ENCODE measurements at regions not wholly inside any gene's neighbourhood (a gene's known extent, or its start where the extent isn't known, plus 50 kb on each side); places are given as distances from the start of the nearest gene placed in this dataset.
A peak's percentile ranks its signal among the peaks of the same experiment; 100 is the strongest.
"Not testable (repeated sequence)": the region's sequence is repeated elsewhere in the genome, so short reads cannot be mapped to it uniquely, and the experiment has no call there.

DNA sequence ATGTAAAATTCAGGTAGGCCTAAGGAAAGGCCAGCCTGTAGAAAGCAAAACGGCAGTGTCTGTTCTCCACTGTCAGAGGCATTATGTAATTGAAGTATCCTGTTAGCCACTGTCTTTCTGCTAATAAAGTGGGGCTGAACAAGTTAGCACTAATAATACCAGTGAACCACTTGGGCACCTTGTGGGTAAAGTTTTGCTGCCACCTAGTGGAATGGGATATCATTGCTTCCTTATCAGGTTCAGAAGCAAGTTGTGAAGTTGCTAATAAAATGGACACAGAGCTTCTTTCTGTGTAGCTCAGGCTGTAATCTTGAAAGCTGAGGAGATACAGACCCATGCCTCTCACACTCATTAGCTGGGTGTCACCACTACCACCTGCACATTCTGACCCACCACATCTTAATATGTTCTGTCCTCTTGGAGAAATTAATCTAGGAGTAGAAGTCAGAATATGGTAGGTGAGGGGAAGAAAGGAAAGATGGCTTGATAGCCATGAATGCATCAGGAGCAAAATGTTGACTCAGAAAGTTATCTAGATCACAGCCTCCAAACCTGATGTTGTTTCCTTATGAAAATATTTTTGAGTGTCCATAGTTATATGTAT, 175.1 kb downstream of the SEPTIN7 start:
- DNase-seq: peak; percentile 53

DNA sequence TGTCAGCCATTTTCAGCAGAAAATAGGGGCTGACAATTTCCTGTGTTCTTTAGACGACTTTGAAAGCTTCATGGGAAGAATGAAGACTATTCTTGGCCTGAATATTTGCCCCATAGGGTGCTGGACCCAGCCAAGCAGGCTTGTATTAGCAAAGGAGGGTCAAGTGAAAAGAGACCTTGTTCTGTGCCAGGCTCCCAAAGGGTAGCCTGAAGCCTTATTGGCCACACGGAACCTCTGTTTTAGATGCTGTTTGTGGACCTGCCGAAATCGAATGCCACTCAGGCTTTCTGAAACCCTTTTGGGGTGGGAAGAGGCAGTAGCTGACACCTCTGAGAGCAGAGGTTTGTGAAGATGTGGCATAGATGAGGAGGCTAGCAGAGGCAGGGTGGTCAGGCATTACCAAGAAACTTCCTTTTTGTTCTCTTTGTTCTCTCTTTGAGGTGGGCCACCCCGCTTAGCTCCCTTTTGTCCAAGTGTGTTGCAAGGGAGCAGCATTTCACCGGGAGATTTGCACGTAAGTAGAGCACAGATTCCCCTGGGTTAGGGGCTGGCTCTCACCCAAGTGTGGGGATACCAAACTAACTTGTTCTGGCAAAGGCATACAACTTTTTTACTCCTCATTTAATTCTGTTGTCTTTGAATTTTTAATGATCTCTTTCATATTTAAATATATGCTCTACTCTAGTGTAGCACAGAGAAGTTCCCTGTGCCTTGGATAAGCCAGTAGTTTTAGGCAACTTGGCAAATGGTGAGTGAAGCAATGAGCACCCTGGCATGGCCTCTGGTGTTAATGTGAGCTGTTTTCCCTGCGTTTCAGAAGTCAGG, 174.0 kb upstream of the EEPD1 start:
- not testable (repeated sequence) for DNase-seq

DNA sequence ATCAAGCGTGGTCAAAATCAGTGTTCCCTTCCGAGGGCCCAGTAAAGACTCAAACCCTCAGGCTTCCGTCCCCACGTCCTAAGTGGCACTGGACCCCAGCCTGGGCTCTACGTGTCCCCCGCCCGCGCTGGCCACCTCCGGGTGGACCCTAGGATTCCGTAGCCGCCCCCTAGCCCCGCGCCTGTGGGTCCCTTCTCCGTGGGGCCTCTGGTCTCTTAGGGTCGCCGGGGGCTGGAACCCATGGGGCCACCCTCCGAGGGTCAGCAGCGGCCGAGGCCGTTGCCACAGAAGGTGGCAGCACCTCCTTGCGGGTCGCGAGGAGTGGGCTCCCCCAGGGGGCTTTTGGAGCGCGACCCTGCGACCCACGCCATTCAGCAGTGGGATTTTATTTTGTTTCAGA, 170.5 kb upstream of the EEPD1 start:
- no peak for DNase-seq

DNA sequence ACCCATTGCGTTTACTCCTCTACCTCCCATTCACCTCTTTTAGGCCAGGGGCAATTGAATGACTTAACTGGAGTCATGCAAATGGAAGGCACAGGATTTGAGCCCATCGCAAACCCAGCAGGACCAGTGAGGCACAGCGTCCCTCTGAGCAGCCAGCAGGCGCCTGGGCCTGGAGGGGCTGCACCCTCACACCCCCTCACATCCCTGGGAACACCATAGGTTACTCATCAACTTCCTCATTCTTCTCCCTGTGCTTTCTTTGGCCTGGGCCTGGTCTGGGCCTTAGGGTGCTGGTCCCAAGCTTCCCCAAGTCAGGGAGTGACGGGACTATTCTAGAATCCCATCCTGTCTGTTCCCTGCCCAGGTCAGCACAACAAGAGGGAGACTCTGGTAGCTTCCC, 169.4 kb upstream of the EEPD1 start:
- DNase-seq: peak; percentile 3

DNA sequence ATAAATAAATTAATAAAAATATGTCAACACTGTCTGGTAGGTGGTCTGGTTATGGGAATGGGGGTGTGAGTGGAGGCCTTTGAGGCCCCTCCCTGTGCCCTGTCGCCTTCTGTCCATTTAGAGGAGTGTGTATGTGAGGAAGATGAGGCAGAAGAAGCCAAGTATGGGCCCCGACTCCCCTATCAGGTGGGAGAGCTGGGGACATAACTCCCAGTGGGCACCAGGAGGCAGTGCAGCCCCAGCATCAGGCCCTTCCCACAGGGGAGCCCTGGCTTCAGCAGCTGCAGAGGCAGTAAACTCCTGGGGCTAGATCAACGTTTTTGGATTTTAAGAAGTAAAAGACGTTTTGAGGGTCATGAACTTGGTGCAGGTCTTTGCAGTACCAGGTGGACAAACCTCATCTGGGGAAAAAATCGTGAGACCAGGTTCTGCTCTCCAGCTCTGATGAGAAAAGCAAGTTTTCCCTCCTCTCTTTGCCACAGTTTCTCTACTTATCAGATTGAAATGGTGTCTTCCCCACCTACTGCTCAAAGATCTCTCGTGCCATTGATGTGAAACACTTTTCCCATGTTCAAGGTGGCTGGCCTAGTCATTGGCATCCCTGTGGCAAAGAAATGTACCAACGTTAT, 167.8 kb upstream of the EEPD1 start:
- peak; percentile 62 for DNase-seq

DNA sequence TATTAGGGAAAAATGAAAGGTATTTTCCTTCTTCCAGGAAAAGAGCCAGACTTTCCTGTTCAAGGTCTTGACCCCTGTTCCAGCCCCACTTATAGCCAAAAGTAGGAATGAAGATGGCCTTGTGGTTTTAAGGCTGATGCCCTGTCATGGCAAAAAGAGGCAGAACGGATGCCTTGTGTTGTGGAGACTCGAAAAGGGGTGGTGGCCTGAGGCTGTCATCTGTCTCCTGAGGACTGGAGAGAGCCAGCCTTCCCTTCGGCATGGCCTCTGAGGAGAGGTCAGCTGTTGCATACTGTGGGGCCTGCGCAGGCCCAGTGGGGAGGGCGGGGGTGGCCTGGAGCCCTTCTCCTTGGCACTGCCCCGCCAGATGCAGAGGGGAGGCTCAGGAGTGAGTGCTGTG, 166.0 kb upstream of the EEPD1 start:
- no peak for DNase-seq

DNA sequence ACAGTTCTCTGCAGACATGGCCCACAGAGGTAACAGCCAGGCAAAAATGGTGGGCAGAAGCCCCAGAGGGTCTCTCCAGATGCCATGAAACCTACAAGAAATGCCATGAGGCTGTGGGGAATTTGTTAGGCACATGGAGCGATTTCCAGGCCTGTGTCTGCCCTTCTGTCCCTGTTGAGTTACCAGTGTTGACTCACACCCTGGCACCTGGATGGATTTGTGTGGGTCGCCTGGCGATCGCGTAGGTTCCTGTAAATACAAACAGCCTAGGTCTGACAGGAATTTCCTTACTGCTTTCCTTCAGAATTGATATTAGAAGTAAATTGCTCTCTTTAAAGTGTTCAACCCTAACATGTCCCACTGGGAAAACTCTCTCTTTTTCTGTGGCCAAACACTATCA, 164.9 kb upstream of the EEPD1 start:
- no peak for DNase-seq

DNA sequence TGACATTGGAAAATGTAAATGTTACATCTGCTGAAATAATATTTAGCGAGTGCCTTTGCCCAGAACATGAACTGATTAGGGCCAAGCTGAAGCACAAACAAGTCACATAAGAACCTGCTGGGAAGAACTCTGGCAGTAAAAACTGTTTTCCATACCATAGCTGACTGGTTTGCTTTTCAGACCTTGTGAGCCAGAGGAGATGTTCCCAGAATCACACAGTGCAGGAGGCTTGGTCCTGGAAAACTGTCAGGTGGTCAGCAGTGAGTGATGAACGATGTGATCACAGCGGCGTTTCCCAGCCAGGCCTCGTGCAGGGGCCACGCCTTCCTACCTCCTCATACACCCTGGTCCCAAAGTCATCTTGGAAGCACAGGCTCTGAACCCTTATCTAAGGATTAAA, 164.2 kb upstream of the EEPD1 start:
- no peak for DNase-seq

DNA sequence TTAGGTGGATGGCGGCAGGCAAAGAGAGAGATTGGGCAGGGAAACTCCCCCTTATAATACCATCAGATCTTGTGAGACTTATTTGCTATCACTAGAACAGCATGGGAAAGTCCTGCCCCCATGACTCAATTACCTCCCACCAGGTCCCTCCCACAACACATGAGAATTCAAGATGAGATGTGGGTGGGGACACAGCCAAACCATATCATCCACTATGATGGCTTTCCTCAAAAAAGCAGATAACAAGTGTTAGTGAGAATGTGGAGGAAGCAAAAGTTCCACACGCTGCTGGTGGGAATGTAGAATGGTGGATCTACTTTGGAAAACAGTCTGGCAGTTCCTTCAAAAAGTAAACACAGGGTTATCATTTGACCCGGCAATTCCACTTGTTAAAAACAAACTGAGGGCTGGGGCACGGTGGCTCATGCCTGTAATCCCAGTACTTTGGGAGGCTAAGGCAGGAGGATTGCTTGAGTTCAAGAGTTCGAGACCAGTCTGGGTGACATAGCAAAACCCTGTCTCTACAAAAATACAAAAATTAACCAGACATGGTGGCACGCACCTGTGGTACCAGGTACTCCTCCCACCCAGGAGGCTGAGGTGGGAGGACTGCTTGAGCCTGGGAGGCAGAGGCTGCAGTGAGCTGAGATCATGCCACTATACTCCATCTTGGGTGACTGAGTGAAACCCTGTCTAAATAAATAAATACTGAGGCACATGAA, 161.4 kb upstream of the EEPD1 start:
- no peak for DNase-seq

DNA sequence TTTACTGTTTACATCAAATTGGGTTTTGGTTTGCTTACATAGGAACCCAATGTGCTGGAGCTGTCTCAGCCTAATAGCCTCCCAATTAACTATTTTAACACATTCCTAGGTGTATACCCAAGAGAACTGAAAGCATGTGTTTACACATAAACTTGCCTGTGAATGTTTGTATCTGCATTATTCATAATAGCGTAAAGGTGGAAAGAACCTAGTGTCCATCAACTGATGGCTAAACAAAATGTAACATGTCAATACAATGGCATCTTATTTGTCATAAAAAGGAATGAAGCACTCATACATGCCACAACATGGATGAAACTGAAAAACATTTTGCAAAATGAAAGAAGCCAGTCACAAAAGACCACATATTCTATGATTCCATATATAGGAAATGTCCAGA, 160.6 kb upstream of the EEPD1 start:
- no peak for DNase-seq

DNA sequence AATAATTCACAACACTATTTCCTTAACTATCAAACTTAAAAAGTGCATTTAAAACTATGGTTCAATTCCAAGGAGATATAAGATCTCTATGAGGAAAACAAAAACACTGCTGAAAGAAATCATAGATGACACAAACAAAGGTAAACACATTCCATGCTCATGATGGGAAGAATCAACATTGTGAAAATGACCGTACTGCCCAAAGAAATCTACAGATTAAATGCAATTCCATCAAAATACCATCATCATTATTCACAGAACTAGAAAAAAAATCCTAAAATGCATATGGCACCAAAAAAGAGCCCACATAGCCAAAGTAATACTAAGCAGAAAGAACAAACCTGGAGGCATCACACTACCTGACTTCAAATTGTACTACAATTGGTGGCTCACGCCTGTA, 159.9 kb upstream of the EEPD1 start:
- DNase-seq: no peak

DNA sequence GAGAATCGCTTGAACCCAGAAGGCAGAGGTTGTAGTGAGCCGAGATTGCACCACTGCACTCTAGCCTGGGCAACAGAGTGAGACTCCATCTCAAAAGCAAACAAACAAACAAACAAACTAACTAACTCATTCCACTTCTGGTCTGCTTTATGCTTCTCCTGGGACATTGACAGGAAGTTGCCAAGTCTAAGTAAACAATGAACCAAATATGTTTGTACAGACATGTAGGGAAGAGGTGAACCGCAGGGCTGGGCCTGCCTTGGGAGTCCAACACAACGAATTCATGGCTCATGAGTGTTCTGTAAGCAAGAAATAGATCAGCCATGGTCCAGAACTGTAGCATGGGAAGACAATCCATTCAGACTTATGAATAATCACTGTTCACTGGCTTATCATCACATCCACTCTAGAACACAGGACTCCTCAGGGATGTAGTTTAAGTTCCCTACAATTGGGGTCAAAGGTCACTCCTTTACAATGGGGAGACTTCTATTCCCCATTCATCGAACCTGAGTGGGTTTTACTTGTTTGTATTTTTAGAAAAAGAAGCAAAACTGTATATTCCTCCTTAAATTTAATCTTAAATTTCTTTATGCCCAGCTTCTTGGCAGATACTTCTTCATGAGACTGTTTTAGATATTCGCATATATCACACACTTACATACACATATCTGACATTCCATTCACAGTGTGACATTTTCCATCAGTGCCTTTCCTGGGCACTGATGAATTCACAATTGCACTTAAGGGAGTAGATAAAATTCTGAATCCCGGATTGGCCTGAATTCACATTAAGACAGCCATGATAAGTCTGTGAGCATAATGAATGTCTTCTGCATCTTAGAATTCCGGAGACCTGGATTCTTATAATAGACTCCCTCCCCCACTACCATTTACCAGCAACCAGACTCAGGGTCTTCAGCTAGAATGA, 159.1 kb upstream of the EEPD1 start:
- no peak for DNase-seq

DNA sequence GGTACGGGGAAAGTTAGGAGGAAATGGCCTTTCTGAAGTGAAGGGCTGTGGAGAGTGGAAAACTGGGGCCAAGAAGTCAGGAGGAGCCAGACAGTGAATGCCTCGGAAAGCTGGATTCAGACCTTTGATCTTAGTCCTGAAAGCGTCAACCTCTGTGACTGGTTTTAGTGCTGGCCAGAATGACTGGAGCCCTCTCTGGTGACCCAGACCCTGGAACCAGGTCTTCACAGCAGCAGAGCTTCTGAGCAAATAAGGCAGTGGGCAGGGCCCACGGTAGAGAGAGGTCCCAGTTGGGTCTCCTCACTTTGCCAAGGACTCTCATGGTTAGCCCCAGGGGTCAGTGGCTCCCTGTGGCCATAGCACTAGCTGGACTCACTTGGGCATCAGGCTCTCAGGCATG, 157.7 kb upstream of the EEPD1 start:
- DNase-seq: no peak

DNA sequence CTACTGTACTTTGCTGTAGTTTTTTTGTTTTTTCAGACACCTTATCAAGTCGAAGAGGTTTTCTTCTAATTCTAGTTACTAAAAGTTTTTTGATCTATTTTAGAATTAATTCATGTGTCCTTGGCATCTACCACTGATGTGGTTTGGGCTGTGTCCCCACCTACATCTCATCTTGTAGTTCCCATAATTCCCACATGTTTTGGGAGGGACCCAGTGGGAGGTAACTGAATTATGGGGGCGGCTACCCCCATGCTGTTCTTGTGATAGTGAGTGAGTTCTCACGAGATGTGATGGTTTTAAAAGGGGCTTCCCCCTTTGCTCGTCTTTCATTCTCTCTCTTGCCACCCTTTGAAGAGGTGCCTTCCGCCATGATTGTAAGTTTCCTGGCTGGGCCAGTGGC, 154.6 kb upstream of the EEPD1 start:
- no peak for DNase-seq

DNA sequence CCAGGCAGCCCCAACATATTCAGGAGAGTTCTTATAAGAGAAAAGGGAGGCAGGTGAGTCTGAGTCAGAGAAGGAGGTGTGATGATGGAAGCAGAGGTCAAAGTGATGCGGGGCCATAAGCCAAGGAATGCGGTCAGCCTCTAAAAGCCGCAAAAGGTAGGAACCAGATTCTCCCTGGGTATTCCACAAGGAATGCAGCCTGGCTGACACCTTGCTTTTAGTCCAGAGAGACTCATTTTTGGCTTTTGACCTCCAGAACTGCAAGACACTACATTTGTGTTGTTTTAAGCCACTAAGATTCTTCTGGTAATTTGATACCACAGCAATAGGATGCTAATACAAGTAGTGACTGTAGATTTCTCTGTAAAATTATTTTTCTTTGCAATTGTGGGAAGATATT, 151.5 kb upstream of the EEPD1 start:
- no peak for DNase-seq

DNA sequence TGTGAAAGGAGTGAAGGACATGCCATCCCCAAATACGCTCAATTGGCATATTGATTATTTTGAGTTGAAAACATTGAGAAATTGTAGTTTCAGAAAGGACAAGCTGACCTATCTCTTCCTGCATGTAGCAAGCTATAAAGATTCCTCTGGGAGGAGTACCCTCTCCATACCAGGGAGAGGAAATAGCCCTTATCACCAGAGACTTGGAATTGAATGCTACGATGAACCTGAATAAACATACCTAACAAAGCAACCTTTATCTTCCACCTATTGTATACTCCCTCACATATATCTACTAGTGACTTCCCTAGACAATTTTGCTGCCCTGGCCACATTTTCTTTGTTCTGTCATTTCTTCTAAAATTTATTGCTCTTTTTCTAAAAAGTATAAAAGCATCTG, 150.2 kb upstream of the EEPD1 start:
- no peak for DNase-seq

DNA sequence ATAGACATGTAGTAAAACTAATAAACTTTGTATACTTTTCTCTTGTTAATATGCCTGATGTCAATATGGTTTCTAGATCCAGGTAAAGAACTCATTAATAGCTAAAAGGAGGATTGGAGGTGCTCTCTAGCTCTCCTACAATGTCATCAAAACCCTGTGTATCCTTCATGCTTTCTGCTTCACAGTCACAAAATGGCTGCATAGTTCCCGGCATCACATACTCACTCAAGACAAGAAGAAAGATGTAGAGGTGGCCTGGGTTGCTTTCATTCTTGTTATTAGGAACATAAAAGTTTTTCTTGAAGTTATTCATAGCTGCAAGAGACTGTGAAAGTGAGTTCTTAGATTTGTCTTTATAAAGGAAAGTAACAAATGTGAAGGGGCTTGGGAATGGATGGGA, 149.7 kb upstream of the EEPD1 start:
- DNase-seq: no peak

DNA sequence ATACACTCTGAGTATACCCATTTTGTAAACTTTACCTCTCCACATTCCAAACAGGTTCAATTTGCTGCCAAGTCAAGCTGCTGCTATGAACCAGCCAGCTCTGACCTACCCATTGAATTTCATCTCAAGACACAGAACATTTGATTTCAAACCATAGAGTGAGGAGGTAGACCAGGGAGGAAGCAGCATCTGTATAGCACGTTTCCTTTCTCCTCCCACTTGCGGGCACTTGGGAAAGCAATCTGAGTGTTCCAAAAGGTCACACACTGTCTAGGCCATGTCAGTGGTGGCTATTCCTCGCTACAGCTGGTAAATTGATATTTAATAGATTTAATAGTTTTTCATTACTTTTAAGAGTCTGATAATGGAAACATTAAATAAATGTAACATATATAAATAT, 147.8 kb upstream of the EEPD1 start:
- no peak for DNase-seq

DNA sequence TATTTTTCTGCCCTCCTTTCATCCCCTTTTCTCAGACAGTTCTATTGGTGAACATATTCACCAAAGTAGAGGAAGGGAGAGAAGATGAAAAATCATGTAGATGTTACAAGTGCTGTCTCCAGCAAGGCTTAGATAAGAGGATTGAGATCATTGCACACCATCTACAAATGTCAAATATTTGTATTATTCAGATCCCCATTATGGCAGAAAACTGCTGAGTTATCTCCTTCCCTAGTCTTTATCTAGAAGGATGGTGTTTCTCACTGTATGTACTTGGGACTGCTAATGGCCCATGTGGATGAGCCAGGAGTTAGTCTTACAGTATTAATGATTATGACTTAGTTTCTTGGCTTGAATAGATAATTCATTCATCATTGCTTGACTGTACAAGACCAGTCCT, 147.2 kb upstream of the EEPD1 start:
- DNase-seq: no peak

DNA sequence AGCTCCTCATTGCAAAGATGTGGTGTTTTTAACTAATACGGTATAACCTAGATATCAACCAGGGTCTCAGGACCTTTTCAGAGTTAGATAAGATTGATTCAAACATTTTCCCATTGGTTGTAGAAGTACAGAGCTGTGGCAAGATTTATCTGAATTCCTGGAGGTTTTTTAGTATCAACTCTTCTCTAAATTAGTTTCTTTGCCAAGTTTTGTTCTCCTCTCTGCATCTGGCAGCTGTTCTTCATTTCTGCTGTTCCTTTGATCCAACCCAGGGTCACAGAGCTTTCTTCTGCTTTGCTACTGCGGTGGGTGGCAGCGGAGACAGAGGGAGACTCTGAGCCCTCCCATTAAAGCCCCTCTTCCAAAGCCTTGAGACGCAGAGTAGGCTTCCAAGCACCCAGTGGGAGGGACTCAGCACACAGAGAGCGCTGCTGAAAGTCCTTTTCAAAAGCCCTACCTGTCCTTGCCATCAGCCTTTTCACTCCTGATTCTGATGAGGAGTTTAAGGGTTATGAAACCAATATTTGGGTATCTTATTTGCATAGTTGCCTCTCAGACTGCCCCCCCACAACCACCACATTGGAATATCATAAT, 146.3 kb upstream of the EEPD1 start:
- no peak for DNase-seq

DNA sequence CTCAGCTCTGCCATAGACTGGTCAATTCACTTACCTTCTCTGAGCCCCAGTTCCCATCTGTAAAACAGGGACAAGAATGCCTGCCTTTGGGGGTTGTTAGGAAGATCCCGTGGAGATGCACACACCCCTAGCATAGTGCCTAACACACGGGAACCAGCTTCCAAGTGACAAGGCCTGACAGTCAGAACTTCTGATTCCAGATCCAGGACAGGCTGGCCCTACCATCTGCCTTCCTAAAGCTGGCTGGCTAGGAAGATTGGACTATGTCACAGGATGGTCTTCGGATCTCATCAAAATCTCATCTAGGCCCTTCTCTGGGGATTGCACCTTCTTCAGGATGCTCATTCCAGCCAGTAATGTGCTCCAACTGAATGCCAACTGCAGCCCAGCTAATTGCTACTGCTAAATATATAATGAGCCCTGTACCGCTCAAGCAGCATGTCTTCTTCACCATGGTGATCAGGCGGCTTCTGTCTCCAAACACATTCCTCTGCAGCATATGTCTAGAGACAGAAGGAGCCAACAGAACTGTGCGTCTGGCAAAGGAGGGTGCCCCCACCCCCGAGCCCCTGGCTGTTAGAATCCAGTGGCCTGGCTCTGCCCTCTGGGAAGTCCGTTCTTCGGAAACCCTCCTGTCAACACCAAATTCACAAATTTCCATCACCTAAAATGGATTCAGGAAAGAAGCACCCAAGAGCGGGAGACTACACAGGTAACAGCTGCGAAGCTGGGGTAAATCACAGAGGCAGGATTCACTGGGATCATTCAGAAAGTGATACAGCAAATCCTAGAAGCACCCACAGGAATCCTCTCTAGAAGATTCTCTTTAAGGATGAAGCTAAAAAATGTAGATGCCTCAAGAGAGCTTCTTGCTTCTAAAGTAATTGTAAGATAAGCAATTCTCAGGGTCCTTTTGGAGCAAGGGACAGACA, 142.1 kb upstream of the EEPD1 start:
- DNase-seq: no peak

Measured in MV-4-11 (cell line).